ENCODE measurements at regions not wholly inside any gene's neighbourhood (a gene's known extent, or its start where the extent isn't known, plus 50 kb on each side); places are given as distances from the start of the nearest gene placed in this dataset.

- TF ChIP-seq CTCF (IDR thresholded peaks at IDR 0.05) (peak; percentile 84 to 92 (median 86)), POLR2A (IDR thresholded peaks at IDR 0.05) (no peak)
These were observed 88.3 kb downstream of the RPS29 start for GRCh38 chr14:49497725-49498348.

Data from adrenal gland (tissue), 5 donors.